ENCODE measurements at regions not wholly inside any gene's neighbourhood (a gene's known extent, or its start where the extent isn't known, plus 50 kb on each side); places are given as distances from the start of the nearest gene placed in this dataset.

GRCh38 chr2:22382479-22383169 is 1002.4 kb upstream of the KLHL29 start:
- TF ChIP-seq, protein P1, sequence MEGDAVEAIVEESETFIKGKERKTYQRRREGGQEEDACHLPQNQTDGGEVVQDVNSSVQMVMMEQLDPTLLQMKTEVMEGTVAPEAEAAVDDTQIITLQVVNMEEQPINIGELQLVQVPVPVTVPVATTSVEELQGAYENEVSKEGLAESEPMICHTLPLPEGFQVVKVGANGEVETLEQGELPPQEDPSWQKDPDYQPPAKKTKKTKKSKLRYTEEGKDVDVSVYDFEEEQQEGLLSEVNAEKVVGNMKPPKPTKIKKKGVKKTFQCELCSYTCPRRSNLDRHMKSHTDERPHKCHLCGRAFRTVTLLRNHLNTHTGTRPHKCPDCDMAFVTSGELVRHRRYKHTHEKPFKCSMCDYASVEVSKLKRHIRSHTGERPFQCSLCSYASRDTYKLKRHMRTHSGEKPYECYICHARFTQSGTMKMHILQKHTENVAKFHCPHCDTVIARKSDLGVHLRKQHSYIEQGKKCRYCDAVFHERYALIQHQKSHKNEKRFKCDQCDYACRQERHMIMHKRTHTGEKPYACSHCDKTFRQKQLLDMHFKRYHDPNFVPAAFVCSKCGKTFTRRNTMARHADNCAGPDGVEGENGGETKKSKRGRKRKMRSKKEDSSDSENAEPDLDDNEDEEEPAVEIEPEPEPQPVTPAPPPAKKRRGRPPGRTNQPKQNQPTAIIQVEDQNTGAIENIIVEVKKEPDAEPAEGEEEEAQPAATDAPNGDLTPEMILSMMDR (IDR thresholded peaks at IDR 0.05; ENCODE audit: borderline replicate concordance, extremely low read depth, low read length, poor library complexity, severe bottlenecking) = no peak
- TF ChIP-seq EZH2 (IDR thresholded peaks at IDR 0.05; ENCODE audit: borderline replicate concordance, low read depth, low read length, severe bottlenecking) = no peak

Data from DND-41 (cell line).